SKM-1 treated with dmso at 0.1 percent for 144 hours (cell line): ENCODE measurements at regions not wholly inside any gene's neighbourhood (a gene's known extent, or its start where the extent isn't known, plus 50 kb on each side); places are given as distances from the start of the nearest gene placed in this dataset.
"Not testable (repeated sequence)": the region's sequence is repeated elsewhere in the genome, so short reads cannot be mapped to it uniquely, and the experiment has no call there.

ENCODE experiments used
- DNase-seq: peaks from one replicate; lab custom pipeline; 2025; ENCODE audit not compliant: unreplicated experiment; lab: John Stamatoyannopoulos, UW

- DNase-seq = no peak
Observed at GRCh38 chr11:38924644-38925043, 2326.6 kb upstream of the RAG2 start.

- no peak for DNase-seq
Observed at GRCh38 chr11:38900211-38900610, 2302.2 kb upstream of the RAG2 start.

- DNase-seq = not testable (repeated sequence)
Observed at GRCh38 chr11:38894201-38894600, 2296.2 kb upstream of the RAG2 start.

- no peak for DNase-seq
Observed at GRCh38 chr11:38884145-38884865, 2286.3 kb upstream of the RAG2 start.

DNA sequence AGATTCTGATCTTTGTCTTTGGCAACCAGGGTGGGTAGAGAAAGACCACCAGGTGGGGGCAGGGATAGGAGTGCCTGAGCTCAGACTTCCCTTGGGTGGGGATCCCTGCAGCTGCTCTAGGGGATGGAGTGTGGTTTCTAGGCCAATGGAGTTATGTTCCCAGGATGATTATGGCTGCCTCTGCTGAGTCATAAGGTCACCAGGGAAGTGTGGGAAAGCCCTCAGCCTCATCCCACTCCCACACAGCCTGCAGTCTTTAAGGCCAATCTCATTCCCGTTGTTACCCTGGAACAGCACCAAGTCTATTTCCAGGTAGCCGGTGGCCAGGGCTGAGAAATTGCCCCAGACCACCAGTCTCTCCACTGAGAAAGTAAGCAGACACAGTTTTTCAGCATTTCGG, 2269.3 kb upstream of the RAG2 start:
- DNase-seq = no peak

- no peak for DNase-seq
Observed at GRCh38 chr11:38865922-38866321, 2267.9 kb upstream of the RAG2 start.

GRCh38 chr11:38842991-38843390, 2245.0 kb upstream of the RAG2 start:
- no peak for DNase-seq

- DNase-seq = no peak
Observed at GRCh38 chr11:38839071-38839470, 2241.0 kb upstream of the RAG2 start.

DNA sequence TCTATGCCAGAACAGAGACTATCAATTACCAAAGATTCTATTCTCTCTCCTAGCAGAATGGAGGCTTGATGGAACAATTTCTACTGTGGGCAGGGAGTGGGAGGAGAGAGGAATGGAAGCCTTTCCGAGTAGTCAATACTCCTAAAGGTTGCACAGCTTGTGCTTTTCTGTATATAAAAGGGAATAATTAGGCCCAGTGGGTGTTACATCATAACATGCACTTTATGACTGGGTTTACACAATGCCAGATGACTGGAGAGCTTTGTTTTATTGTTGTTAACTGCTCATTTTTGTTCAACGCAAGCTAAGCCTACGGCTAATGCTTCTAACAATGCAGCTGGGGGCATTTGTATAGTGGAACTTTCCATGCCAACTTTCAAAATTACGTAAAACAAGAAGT, 2237.9 kb upstream of the RAG2 start:
- DNase-seq = no peak

GRCh38 chr11:38824573-38824972, 2226.5 kb upstream of the RAG2 start:
- DNase-seq = peak; percentile 27

GRCh38 chr11:38821786-38822185, 2223.8 kb upstream of the RAG2 start:
- DNase-seq = not testable (repeated sequence)

DNA sequence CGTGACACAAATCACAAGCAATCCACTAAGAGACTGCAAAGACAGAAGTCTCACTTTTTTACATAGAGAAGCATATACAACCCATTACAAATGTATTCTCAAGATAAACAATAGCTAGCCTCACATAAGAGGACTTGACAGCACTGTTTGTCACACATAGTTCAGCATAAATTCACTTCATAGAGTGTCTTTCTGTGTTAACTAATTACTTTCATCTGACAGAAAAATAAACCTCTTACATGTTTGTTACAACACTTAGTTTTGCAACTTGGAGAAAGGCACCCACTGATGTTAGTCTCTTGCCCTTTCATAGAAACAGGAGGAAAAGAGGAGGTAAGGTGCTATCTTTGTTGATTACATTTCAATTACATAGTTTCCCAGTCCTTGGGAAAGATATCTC, 2221.9 kb upstream of the RAG2 start:
- no peak for DNase-seq

GRCh38 chr11:38818720-38819119, 2220.7 kb upstream of the RAG2 start:
- DNase-seq = no peak

DNA sequence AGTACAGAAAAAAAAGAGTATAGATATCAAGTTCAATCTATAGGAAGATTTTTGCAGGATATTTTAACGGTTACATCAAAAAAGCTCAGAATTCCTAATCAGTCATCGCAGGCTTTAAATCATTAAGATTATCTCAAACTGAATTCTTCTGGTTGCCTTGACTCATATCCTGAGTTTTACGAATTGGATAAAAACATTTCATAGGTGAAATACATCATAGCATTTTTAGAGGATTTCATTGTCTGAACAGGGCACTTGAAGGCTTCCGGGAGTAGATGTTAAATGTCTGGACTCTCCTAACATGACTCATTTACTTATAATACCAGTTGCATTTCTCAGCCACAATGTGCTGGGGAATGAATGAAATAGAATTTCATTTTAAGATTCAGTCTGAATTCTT, 2216.6 kb upstream of the RAG2 start:
- DNase-seq = no peak

GRCh38 chr11:38809521-38809920, 2211.5 kb upstream of the RAG2 start:
- DNase-seq = no peak

DNA sequence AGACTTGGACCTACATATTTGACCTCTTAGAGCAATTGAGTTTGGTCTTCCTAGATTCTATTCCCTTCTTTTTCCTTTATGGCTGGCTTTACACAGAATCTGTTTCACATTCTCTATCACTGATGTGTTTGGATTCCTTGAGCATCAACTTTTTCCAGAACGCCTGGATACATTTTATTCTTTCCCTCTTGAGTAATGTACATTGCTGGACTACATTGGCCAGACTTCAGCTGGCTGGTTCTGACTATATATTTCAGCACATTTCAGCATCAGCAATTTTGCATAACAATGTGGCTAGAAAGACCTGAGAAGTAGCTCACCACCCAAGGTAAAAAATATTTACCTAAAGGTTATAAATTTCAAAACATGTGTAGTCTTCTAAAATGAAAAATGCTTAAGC, 2198.2 kb upstream of the RAG2 start:
- DNase-seq = no peak

DNA sequence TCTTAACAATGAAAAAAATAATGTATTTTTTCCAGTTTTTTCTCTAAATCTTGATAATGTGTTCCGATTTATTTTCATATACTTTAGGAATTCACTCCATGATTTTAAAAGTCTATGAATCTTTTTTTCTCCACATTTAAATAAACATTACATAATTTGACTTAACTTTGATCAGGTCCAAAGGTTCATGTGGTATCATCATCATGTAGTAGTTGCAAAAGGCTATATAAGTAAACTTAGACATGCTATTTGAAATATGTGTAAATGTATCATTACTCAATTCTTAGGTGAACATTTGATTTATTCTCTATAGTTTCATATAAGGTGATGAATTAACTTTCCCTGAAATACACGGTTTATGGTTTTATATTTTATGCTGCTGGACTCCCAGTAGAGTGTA, 2197.0 kb upstream of the RAG2 start:
- no peak for DNase-seq

DNA sequence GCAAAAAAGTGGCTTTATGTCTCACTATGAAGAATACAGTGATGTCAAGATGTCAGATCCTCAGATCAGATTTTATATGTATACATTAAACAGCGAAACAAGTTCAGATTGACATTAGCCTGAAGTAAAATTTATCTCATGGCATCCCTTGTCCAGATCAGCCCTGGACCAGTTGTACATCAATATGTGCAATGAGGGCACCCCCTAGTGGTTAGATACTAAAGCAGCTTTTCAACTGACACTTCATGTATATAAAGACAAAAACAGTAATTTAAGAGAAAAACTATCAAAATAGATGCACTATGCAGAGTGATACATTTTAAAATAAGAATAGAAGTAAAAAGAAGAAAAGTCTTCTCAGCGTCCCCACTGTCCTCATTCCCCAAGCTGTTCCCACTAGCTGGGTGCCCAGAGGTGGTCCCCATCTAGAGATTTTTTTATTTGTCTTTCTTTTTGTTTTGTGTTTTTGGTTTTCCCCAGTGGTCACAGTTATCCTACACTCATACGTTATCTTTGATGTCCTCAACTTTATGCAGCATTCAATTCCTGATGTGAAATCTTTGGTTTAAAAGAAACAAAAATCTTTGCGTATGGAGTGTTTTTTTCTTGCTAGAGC, 2193.4 kb upstream of the RAG2 start:
- DNase-seq = peak; percentile 46

DNA sequence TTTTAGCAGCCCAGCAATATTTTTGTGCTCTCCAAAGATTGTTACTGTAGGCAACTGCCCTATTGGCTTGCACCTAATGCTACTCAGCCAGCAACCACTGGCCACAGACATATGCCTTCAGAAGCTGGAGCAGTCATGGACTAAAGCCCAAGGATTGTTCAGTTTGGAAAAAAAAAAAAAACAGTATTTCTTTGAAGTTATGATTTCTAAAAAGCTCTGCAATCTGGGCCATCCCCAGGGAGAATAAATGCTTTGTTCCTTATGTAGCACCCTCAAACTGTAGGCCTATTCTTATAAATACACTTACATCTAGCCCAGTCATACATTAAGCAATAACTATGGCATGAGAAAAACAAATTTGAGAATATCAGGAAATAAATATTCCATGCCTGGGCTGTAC, 2190.5 kb upstream of the RAG2 start:
- no peak for DNase-seq

- no peak for DNase-seq
Observed at GRCh38 chr11:38784164-38784563, 2186.1 kb upstream of the RAG2 start.

GRCh38 chr11:38766796-38767195, 2168.8 kb upstream of the RAG2 start:
- DNase-seq = no peak

GRCh38 chr11:38759394-38759793, 2161.4 kb upstream of the RAG2 start:
- DNase-seq = no peak

GRCh38 chr11:38756537-38756936, 2158.5 kb upstream of the RAG2 start:
- DNase-seq = no peak
